Activated CD8-positive, alpha-beta T cell treated with anti-CD3 and anti-CD28 coated beads for 36 hours (primary cell): ENCODE measurements at regions not wholly inside any gene's neighbourhood (a gene's known extent, or its start where the extent isn't known, plus 50 kb on each side); places are given as distances from the start of the nearest gene placed in this dataset.
A peak's percentile ranks its signal among the peaks of the same experiment; 100 is the strongest.
"Not testable (repeated sequence)": the region's sequence is repeated elsewhere in the genome, so short reads cannot be mapped to it uniquely, and the experiment has no call there.

ENCODE experiments used
- ATAC-seq: fragments of 200-7000 bp; cut with Tn5 transposase; one replicate; pipeline ENCODE4 v1.10.0; 2021; ENCODE audit warnings: mild to moderate bottlenecking, moderate library complexity
- CTCF ChIA-PET: fragments of 350-600 bp; sonication (Branson Sonifier 250); formaldehyde crosslinking; loops from one replicate; lab custom pipeline; 2021; ENCODE audit warnings: antibody characterized with exemption; lab: Charles Lee
- POLR2A ChIA-PET: fragments of 350-600 bp; sonication (Branson Sonifier 250); formaldehyde crosslinking; loops from one replicate; lab custom pipeline; 2021; ENCODE audit warnings: antibody characterized with exemption; lab: Charles Lee
- DNase-seq: peaks from one replicate; pipeline ENCODE4 v3.0.0-alpha.2; 2020
- H3K27ac Mint-ChIP-seq: one replicate; pipeline ENCODE4 v1.8.0; 2021; ENCODE audit warnings: mild to moderate bottlenecking, mixed read lengths
- H3K27me3 Mint-ChIP-seq: one replicate; pipeline ENCODE4 v1.8.0; 2021; ENCODE audit warnings: mixed read lengths
- H3K36me3 Mint-ChIP-seq: one replicate; pipeline ENCODE4 v1.8.0; 2021; ENCODE audit warnings: low read depth, mixed read lengths
- H3K4me1 Mint-ChIP-seq: one replicate; pipeline ENCODE4 v1.8.0; 2021; ENCODE audit warnings: low read depth, mixed read lengths
- H3K4me3 Mint-ChIP-seq: one replicate; pipeline ENCODE4 v1.8.0; 2021; ENCODE audit warnings: mild to moderate bottlenecking, moderate library complexity, mixed read lengths
- H3K9me3 Mint-ChIP-seq: one replicate; pipeline ENCODE4 v1.8.0; 2021; ENCODE audit warnings: mixed read lengths
- intact Hi-C: fragments of 100-400 bp; cut with micrococcal nuclease; formaldehyde crosslinking; loops from one replicate; pipeline ENCODE4 v1.10.0; 2022

DNA sequence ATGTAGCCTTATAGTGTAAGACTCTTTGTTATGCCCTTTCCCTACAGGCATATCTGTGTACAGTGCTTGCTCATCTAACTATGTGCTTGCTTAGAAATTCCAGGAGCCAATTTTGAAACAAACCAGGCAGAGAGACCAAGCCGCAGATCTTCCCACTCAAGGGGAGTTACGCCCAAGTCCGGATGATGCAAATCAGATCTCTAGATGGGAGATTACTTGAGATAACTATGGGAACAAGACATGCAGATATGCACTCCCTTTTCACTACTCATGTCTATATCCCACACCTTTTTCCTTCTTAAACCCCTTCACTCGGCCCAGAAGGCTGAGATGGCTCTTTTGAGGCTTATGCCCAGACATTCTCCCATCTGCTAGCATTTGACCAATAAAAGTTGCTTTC lies 179.7 kb upstream of the ZNF658 start:
- H3K27ac Mint-ChIP-seq, intact Hi-C loops, DNase-seq, POLR2A ChIA-PET, H3K4me3 Mint-ChIP-seq, H3K9me3 Mint-ChIP-seq, ATAC-seq, CTCF ChIA-PET, H3K4me1 Mint-ChIP-seq, H3K27me3 Mint-ChIP-seq, H3K36me3 Mint-ChIP-seq: not testable (repeated sequence)

DNA sequence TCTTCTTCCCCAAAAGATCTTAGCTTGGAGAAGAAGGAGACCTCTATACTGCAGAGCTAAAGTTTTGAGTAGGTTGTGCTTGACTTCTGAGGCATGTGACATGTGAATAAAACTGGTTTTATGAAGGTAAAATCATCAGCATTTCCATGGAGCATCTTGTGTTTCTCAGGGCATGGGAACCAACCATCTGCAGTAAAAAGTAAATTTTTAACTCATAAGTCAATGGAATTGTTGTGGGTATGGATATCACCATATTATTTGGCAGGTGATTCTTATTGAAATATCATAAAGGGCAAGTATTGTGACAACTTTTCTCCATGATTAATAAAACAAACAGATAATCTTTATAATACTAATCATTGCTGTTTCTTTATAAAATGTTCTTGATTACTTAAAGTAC lies 173.0 kb upstream of the ZNF658 start:
- intact Hi-C loops, H3K36me3 Mint-ChIP-seq: not testable (repeated sequence)

DNA sequence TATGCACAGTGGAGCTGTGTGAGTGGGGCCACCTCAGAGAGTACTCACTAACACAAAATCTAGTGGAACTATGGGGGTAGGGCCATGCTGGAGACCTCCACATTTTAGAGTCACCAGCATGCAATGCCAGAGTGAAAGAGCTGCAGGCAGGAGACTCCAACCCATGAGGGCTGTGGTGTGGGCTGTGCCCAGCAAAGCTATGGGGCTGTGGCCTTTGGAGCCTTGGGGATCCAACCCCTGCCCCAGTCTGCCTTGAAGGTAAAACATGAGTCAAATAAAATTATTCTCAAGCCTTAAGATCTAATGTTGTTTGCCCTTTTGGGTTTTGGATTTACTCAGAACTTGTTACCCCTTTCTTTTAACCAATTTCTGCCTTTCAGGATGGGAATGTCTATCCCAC lies 163.8 kb upstream of the ZNF658 start:
- H3K9me3 Mint-ChIP-seq, H3K4me1 Mint-ChIP-seq, H3K4me3 Mint-ChIP-seq, CTCF ChIA-PET, ATAC-seq, H3K36me3 Mint-ChIP-seq, DNase-seq, H3K27ac Mint-ChIP-seq, POLR2A ChIA-PET, H3K27me3 Mint-ChIP-seq, intact Hi-C loops: not testable (repeated sequence)

More for the DNA sequence above, 173.0 kb upstream of the ZNF658 start:
- CTCF ChIA-PET, POLR2A ChIA-PET, H3K27ac Mint-ChIP-seq, H3K27me3 Mint-ChIP-seq, H3K9me3 Mint-ChIP-seq, ATAC-seq, H3K4me1 Mint-ChIP-seq, DNase-seq, H3K4me3 Mint-ChIP-seq: not testable (repeated sequence)

DNA sequence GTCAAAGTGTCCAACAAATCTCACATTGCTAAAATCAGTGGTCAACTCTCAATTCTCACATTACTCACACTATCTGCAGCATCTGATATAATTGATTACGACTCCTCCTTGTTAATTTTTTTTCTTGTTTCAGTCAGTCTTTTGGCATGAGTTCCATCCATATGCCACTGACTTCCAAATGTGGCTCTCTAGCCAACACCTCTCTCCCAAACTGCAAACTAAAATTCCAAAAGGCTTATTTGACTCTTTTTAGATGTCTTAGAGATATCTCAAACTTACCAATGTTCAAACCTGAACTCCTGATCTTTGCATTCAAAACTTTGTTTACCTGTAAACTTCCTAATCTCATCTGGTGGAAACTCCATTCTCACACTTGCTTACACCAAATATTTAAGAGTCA lies 162.1 kb upstream of the ZNF658 start:
- H3K9me3 Mint-ChIP-seq, POLR2A ChIA-PET, H3K36me3 Mint-ChIP-seq, ATAC-seq, H3K27ac Mint-ChIP-seq, CTCF ChIA-PET, H3K27me3 Mint-ChIP-seq, H3K4me3 Mint-ChIP-seq, H3K4me1 Mint-ChIP-seq, intact Hi-C loops, DNase-seq: not testable (repeated sequence)

DNA sequence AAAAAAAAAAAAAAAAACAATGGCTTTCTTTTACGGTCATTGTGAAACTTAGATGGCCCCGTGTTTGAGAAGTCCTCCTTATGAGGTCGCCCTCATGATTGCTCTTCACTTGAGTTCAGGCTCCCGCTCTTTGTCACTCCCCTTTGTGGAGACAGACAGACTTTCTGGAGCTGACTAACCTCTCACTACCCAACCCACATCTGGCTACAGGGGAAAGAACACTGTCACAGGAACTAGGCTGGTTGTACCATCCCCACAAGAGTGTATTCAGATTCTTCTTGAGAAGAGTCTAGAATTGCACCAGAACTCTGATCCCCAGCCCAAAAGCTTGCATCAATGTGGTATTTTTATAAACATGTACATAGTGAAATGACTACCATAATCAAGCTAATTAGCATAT lies 160.4 kb upstream of the ZNF658 start:
- ATAC-seq, H3K9me3 Mint-ChIP-seq, intact Hi-C loops, H3K4me1 Mint-ChIP-seq, POLR2A ChIA-PET, H3K36me3 Mint-ChIP-seq, CTCF ChIA-PET, H3K27ac Mint-ChIP-seq, H3K4me3 Mint-ChIP-seq, DNase-seq, H3K27me3 Mint-ChIP-seq: not testable (repeated sequence)

DNA sequence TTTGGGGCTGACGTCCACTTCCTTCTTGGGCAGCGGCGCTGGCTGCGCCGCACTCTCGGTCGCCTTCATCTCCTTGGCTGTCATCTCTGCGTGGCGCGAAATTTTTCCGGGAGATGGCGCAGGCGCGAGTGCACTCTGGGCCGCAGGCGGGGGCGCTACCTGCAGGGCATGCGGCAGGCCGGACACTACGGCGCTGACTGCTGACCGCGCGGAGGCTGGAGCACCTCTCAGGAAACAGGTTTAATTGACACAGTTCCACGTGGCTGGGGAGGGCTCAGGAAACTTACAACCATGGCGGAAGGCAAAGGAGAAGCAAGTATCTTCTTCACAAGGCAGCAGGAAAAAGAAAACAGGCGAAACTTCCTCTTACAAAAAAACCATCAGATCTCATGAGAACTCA lies 154.7 kb upstream of the ZNF658 start:
- H3K27ac Mint-ChIP-seq, POLR2A ChIA-PET, intact Hi-C loops: not testable (repeated sequence)

DNA sequence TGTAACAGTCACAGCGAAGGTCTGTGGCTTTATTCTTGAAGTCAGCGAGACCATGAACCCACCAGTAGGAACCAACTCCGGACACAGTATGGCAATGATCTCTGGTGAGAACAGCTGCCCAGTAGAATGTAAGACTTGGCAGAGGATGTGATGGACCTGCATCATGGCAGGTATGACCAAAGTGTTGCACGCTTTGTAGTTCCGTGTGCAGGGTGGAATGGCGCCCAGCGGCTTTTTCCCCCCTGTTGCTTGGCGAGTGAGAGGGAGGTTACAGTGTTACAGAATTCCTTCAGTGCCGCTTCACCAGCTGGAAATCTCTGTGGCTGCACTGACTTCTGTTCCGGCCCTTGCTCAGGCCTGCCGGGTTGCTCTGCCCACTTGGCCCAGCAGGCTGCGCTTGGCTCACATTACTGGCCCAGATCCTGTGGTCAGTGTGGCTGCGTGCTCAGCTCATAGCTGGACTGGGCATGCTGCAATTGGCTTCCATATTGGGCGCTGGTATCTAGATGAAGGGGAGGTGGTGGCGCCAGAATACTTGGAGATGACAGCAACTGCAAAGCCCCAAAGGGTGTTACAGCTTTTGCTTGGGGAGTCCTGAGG lies 148.1 kb upstream of the ZNF658 start:
- H3K4me1 Mint-ChIP-seq, H3K27ac Mint-ChIP-seq, ATAC-seq, H3K4me3 Mint-ChIP-seq, intact Hi-C loops, DNase-seq, POLR2A ChIA-PET, H3K9me3 Mint-ChIP-seq, H3K36me3 Mint-ChIP-seq, CTCF ChIA-PET, H3K27me3 Mint-ChIP-seq: not testable (repeated sequence)

More for the DNA sequence above, 154.7 kb upstream of the ZNF658 start:
- H3K36me3 Mint-ChIP-seq, H3K9me3 Mint-ChIP-seq, H3K27me3 Mint-ChIP-seq, CTCF ChIA-PET, H3K4me1 Mint-ChIP-seq, ATAC-seq, H3K4me3 Mint-ChIP-seq, DNase-seq: not testable (repeated sequence)

DNA sequence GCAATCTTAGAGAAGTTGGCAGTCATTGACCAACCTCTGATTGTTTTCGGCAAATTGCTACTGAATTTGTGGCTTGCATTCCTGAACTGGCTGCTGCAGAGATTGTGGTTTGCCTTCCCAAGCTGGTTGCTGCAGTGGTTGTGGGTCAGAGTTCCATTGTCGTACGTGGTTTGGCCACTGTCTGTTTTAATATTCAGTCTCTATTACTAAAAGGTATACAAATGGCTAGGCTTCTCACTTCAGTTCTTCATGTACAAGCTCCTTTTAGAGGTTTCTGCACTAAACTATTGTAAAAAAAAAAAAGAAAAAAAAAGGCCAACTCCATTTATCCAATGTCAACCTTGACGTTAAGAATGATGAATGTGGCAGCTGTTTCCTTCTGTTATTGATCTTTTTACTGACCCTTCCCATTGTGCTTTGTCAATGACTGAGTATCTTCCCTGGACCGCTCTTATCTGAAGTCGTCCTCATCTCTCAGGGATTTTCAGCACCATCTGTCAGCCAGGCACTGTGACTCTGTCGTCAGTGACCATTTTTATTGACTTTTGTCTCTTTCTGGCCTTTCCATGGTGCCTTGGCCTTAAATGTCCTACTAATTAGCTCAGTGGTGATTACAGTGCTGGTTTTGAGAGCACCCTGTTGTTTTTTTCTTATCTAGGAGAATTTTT lies 140.6 kb upstream of the ZNF658 start:
- H3K27me3 Mint-ChIP-seq, H3K9me3 Mint-ChIP-seq, H3K4me1 Mint-ChIP-seq, CTCF ChIA-PET, ATAC-seq, DNase-seq, H3K4me3 Mint-ChIP-seq, POLR2A ChIA-PET, intact Hi-C loops, H3K36me3 Mint-ChIP-seq, H3K27ac Mint-ChIP-seq: not testable (repeated sequence)

DNA sequence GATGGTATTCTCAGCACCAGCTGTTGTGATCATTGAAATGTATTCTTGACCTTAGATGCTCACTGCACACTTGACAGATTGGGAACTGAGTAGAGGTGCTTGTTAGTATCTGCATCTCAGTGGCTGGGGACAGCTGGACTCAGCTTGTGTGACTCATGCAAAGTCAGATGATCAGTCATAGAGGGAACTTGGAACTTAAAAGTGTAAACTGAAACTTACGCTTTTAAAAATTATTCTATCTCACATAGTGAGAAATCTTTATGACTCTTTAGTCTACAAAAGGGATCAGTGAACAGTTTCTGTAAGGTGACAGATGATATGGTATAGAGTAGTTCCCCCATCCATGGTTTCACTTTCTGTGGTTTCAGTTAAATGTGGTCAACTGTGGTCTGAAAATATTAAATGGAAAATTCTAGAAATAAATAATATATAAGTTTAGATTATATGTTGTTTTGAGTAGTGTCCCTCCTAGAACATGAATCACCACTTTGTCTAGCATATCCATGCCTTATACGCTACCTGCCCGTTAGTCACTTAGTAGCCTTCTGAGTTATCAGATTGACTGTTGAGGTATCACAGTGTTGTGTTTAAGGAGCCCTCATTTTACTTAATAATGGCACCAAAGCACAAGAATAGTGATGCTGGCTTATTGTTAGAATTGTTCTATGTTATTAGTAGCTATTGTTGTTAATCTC lies 135.6 kb upstream of the ZNF658 start:
- DNase-seq, H3K9me3 Mint-ChIP-seq, H3K36me3 Mint-ChIP-seq, H3K4me1 Mint-ChIP-seq, H3K27ac Mint-ChIP-seq, H3K4me3 Mint-ChIP-seq, POLR2A ChIA-PET, H3K27me3 Mint-ChIP-seq, CTCF ChIA-PET, intact Hi-C loops: not testable (repeated sequence)
- peak; percentile 61 for ATAC-seq

DNA sequence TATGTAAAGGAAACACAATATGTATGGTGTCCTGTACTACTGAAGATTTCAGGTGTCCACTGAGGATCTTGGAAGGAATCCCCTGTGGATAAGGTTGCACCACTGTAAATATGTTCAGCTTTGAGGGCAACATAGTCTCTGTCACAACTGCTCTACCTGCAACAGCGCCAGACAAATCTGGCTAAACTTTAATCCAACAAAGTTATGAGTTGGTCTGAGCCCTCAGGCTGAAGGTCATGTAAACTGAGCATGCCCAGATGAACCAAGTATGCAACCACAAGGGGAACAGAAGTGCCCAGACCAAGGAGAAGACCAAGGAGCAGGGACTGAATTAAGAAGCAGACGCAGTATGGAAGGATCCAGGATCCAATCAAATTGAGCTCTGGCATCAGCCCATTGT lies 135.0 kb upstream of the ZNF658 start:
- intact Hi-C loops, H3K9me3 Mint-ChIP-seq, H3K4me3 Mint-ChIP-seq, H3K36me3 Mint-ChIP-seq, H3K4me1 Mint-ChIP-seq, DNase-seq, H3K27me3 Mint-ChIP-seq, POLR2A ChIA-PET, H3K27ac Mint-ChIP-seq, ATAC-seq, CTCF ChIA-PET: not testable (repeated sequence)

DNA sequence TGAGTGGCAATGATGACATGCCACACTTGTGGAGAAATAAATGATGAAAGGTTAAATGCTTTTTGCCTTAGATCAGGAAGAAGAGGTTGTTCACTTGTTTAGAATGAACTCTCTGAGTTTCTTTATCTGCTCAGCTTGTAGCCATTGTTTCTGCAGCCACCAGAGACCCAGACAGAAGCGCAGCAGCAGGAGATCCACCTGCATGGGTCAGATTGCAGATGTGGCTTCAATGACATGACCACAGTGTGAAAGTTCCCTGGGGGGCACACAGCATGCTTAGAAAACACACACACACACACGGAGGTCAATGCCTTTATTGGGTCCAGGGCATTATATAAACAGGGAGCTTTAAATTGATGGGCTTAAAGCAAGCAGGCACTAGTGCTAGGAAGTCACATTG lies 129.0 kb upstream of the ZNF658 start:
- intact Hi-C loops, H3K27me3 Mint-ChIP-seq, ATAC-seq, H3K9me3 Mint-ChIP-seq, CTCF ChIA-PET, POLR2A ChIA-PET, DNase-seq, H3K4me3 Mint-ChIP-seq, H3K27ac Mint-ChIP-seq, H3K36me3 Mint-ChIP-seq, H3K4me1 Mint-ChIP-seq: not testable (repeated sequence)

DNA sequence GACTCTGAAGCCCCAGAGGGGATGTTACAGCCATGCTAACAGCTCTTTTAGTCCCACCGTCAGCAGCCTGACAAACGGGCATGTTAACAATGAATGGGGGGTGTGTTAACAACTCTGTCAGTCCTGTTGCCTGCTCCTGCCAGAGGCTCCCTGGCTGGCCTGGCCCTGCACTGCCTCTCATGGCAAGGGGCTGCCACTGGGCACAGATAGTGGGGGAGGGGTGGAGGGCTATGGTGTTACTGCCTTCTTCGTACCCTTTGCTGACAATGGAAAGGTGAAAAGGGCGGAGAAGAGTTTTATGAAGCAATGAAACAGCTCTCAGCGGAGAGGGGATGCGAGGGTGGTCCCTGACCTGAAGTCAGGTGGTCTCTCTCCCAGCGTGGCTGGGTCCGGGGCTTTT lies 125.9 kb upstream of the ZNF658 start:
- H3K27me3 Mint-ChIP-seq, intact Hi-C loops, DNase-seq, H3K9me3 Mint-ChIP-seq, H3K4me1 Mint-ChIP-seq, CTCF ChIA-PET, H3K4me3 Mint-ChIP-seq, H3K27ac Mint-ChIP-seq, ATAC-seq, H3K36me3 Mint-ChIP-seq, POLR2A ChIA-PET: not testable (repeated sequence)
